EL (cell line): ENCODE measurements at regions not wholly inside any gene's neighbourhood (a gene's known extent, or its start where the extent isn't known, plus 50 kb on each side); places are given as distances from the start of the nearest gene placed in this dataset.
A peak's percentile ranks its signal among the peaks of the same experiment; 100 is the strongest.
"Not testable (repeated sequence)": the region's sequence is repeated elsewhere in the genome, so short reads cannot be mapped to it uniquely, and the experiment has no call there.

Experiments
- DNase-seq: peaks from one replicate; pipeline ENCODE4 v3.0.0-alpha.2; 2016

- DNase-seq: no peak
These were observed 1380.4 kb downstream of the STIM2 start for GRCh38 chr4:28241021-28241420.

GRCh38 chr4:28247805-28248204 is 1387.2 kb downstream of the STIM2 start:
- DNase-seq: no peak

- DNase-seq: no peak
These were observed 1387.6 kb downstream of the STIM2 start for GRCh38 chr4:28248269-28248668.

- DNase-seq: no peak
These were observed 1390.0 kb downstream of the STIM2 start for GRCh38 chr4:28250646-28251045.

- DNase-seq: no peak
These were observed 1391.2 kb downstream of the STIM2 start for GRCh38 chr4:28251831-28252230.

GRCh38 chr4:28254003-28254402 is 1393.4 kb downstream of the STIM2 start:
- DNase-seq: no peak

- DNase-seq: no peak
These were observed 1395.7 kb downstream of the STIM2 start for GRCh38 chr4:28256295-28256694.

- DNase-seq: no peak
These were observed 1399.3 kb downstream of the STIM2 start for GRCh38 chr4:28259951-28260350.

GRCh38 chr4:28267166-28267565 is 1406.5 kb downstream of the STIM2 start:
- peak; percentile 40 for DNase-seq

GRCh38 chr4:28269426-28269825 is 1408.8 kb downstream of the STIM2 start:
- no peak for DNase-seq

- peak; percentile 23 for DNase-seq
These were observed 1417.3 kb downstream of the STIM2 start for GRCh38 chr4:28277931-28278330.

GRCh38 chr4:28278676-28279075 is 1418.0 kb downstream of the STIM2 start:
- no peak for DNase-seq

GRCh38 chr4:28279249-28279648 is 1418.6 kb downstream of the STIM2 start:
- DNase-seq: no peak

- DNase-seq: not testable (repeated sequence)
These were observed 1425.6 kb downstream of the STIM2 start for GRCh38 chr4:28286266-28286665.

GRCh38 chr4:28287831-28288233 is 1427.2 kb downstream of the STIM2 start:
- DNase-seq: peak; percentile 99

- no peak for DNase-seq
These were observed 1435.6 kb downstream of the STIM2 start for GRCh38 chr4:28296239-28296638.

GRCh38 chr4:28310926-28311325 is 1450.3 kb downstream of the STIM2 start:
- no peak for DNase-seq

GRCh38 chr4:28312497-28312896 is 1451.9 kb downstream of the STIM2 start:
- not testable (repeated sequence) for DNase-seq

- no peak for DNase-seq
These were observed 1453.4 kb downstream of the STIM2 start for GRCh38 chr4:28313729-28314713.

GRCh38 chr4:28317221-28317620 is 1456.6 kb downstream of the STIM2 start:
- no peak for DNase-seq

GRCh38 chr4:28334249-28334648 is 1473.6 kb downstream of the STIM2 start:
- no peak for DNase-seq

GRCh38 chr4:28341784-28342183 is 1481.1 kb downstream of the STIM2 start:
- DNase-seq: no peak

- peak; percentile 21 for DNase-seq
These were observed 1489.8 kb downstream of the STIM2 start for GRCh38 chr4:28350485-28350884.

GRCh38 chr4:28351102-28351501 is 1490.5 kb downstream of the STIM2 start:
- DNase-seq: no peak

GRCh38 chr4:28351826-28352225 is 1491.2 kb downstream of the STIM2 start:
- no peak for DNase-seq
